ENCODE measurements at regions not wholly inside any gene's neighbourhood (a gene's known extent, or its start where the extent isn't known, plus 50 kb on each side); places are given as distances from the start of the nearest gene placed in this dataset.

DNA sequence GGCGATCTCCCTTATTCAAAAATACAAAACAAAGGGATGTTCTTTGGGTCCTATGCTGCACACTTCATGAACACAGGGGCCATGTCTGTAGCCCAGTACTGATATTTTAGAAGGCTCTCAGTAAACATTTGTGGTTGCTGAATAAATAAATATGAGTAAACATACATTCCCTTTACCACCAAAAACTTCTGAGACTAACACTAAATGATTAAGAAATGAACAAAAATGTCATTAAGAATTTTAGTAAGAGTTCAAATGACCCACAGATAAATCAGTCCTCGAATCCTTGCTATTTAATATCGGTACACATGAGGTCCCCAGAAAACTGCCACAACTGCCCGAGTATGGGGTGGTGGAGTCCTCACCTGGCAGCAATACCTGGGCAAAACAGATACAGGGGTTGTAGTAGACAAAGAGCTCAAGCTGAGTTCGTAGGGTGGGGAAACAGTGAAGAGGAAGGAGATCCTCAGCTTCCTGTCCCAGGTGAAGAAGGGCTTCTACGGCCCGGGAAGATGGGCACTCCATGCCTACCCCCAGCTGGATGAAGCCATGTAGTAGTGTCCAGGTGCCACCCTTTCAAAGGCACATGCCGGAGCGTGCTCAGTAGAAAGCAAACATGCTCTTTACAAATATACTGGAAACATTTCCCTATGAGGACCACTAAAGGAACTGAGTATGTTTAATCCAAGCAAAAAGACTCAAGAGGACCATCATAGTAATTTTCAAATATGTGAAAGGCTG lies 72.6 kb upstream of the ARHGAP29 start:
- TF ChIP-seq CEBPB (IDR thresholded peaks at IDR 0.05; ENCODE audit: low read depth) (no peak), POLR2A (IDR thresholded peaks at IDR 0.05; ENCODE audit: borderline replicate concordance, extremely low read depth, insufficient read depth, insufficient read length) (no peak), ZFX (IDR thresholded peaks at IDR 0.05) (no peak), RAD21 (IDR thresholded peaks at IDR 0.05; ENCODE audit: low read depth) (no peak), EZH2 (IDR thresholded peaks at IDR 0.05) (no peak), ZNF274 (IDR thresholded peaks at IDR 0.05; ENCODE audit: low read depth, low read length) (no peak)
- TF ChIP-seq, protein P1, sequence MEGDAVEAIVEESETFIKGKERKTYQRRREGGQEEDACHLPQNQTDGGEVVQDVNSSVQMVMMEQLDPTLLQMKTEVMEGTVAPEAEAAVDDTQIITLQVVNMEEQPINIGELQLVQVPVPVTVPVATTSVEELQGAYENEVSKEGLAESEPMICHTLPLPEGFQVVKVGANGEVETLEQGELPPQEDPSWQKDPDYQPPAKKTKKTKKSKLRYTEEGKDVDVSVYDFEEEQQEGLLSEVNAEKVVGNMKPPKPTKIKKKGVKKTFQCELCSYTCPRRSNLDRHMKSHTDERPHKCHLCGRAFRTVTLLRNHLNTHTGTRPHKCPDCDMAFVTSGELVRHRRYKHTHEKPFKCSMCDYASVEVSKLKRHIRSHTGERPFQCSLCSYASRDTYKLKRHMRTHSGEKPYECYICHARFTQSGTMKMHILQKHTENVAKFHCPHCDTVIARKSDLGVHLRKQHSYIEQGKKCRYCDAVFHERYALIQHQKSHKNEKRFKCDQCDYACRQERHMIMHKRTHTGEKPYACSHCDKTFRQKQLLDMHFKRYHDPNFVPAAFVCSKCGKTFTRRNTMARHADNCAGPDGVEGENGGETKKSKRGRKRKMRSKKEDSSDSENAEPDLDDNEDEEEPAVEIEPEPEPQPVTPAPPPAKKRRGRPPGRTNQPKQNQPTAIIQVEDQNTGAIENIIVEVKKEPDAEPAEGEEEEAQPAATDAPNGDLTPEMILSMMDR (IDR thresholded peaks at IDR 0.05 in 2 of 3, conservative IDR thresholded peaks at IDR 0.05 in 1 of 3; ENCODE audit: borderline replicate concordance in 1 of 3, insufficient read depth in 1 of 3, low read depth in 2 of 3, low read length in 2 of 3) = no peak

Measured in HCT116 (cell line).